Mesenchymal stem cell (in vitro differentiated cells and primary cell): ENCODE measurements at regions not wholly inside any gene's neighbourhood (a gene's known extent, or its start where the extent isn't known, plus 50 kb on each side); places are given as distances from the start of the nearest gene placed in this dataset.

Source experiments
- DNase-seq: peaks from one replicate; pipeline ENCODE4 v3.0.0-alpha.2; 2013
- H2AFZ ChIP-seq: one replicate; pipeline ENCODE4 v1.6.1; 2013; ENCODE audit warnings: low read depth, mild to moderate bottlenecking, control low read depth, inconsistent platforms, low read length, moderate library complexity
- H2AK5ac ChIP-seq: 2 replicates; pipeline ENCODE4 v1.6.1; 2013; ENCODE audit warnings: low read length, moderate library complexity, mild to moderate bottlenecking, inconsistent platforms; ENCODE audit not compliant: severe bottlenecking
- H2BK120ac ChIP-seq: one replicate; pipeline ENCODE4 v1.6.1; 2013; ENCODE audit warnings: low read depth, mild to moderate bottlenecking, inconsistent platforms, low read length, moderate library complexity
- H2BK12ac ChIP-seq, 2 experiments: one replicate each; pipeline ENCODE4 v1.6.1; 2013; ENCODE audit warnings: inconsistent platforms in 2 of 2, low read length in 2 of 2, mild to moderate bottlenecking in 2 of 2, moderate library complexity in 2 of 2, control low read depth in 1 of 2
- H2BK15ac ChIP-seq: one replicate; pipeline ENCODE4 v1.6.1; 2013; ENCODE audit warnings: mild to moderate bottlenecking, low read depth, inconsistent platforms; ENCODE audit not compliant: poor library complexity, severe bottlenecking
- H2BK5ac ChIP-seq: 2 replicates; pipeline ENCODE4 v1.6.1; 2013; ENCODE audit warnings: low read depth, mild to moderate bottlenecking, low read length, control low read depth, inconsistent platforms; ENCODE audit not compliant: poor library complexity, severe bottlenecking
- H3K14ac ChIP-seq, 2 experiments: one replicate each; pipeline ENCODE4 v1.6.1; 2013; ENCODE audit warnings: inconsistent platforms in 2 of 2, low read length in 2 of 2, control low read depth in 1 of 2, mild to moderate bottlenecking in 1 of 2, moderate library complexity in 1 of 2
- H3K18ac ChIP-seq, 2 experiments: one replicate each; pipeline ENCODE4 v1.6.1; 2013; ENCODE audit warnings: inconsistent platforms in 2 of 2, low read length in 2 of 2, control low read depth in 1 of 2, low read depth in 1 of 2, mild to moderate bottlenecking in 1 of 2
- H3K23ac ChIP-seq, 2 experiments: one replicate each; pipeline ENCODE4 v1.6.1; 2013; ENCODE audit warnings: inconsistent platforms in 2 of 2, low read length in 2 of 2, mild to moderate bottlenecking in 2 of 2, moderate library complexity in 2 of 2, control low read depth in 1 of 2
- H3K27ac ChIP-seq: 2 replicates; pipeline ENCODE4 v1.5.1; 2013; ENCODE audit warnings: mild to moderate bottlenecking, moderate library complexity, low read length, control low read depth, inconsistent platforms; ENCODE audit not compliant: poor library complexity, severe bottlenecking
- H3K27me3 ChIP-seq, 2 experiments: 2 replicates each; pipeline versions ENCODE4 v1.6.1 to v1.7.0; 2013; ENCODE audit warnings: low read length in 2 of 2, mild to moderate bottlenecking in 2 of 2, moderate library complexity in 2 of 2, control low read depth in 1 of 2, inconsistent platforms in 1 of 2; ENCODE audit not compliant: control insufficient read depth in 1 of 2, insufficient read depth in 1 of 2
- H3K36me3 ChIP-seq, 2 experiments: 2 replicates each; pipeline versions ENCODE4 v1.6.1 to v1.7.0; 2013; ENCODE audit warnings: low read length in 2 of 2, control low read depth in 1 of 2, inconsistent platforms in 1 of 2, low read depth in 1 of 2, mild to moderate bottlenecking in 1 of 2; ENCODE audit not compliant: insufficient read depth in 2 of 2, control insufficient read depth in 1 of 2
- H3K4ac ChIP-seq, 2 experiments: one replicate each; pipeline ENCODE4 v1.6.1; 2013; ENCODE audit warnings: inconsistent platforms in 2 of 2, low read length in 2 of 2, mild to moderate bottlenecking in 2 of 2, moderate library complexity in 2 of 2, control low read depth in 1 of 2, low read depth in 1 of 2
- H3K4me1 ChIP-seq: 2 replicates; pipeline ENCODE4 v1.6.1; 2013; ENCODE audit warnings: low read depth, low read length, control low read depth; ENCODE audit not compliant: control insufficient read depth, insufficient read depth
- H3K4me2 ChIP-seq: 2 replicates; pipeline ENCODE4 v1.6.1; 2013; ENCODE audit warnings: low read length, mild to moderate bottlenecking, inconsistent platforms; ENCODE audit not compliant: poor library complexity, severe bottlenecking
- H3K4me3 ChIP-seq, 2 experiments: 2 replicates each; pipeline versions ENCODE4 v1.5.1 to v1.7.0; 2013; ENCODE audit warnings: low read length in 2 of 2, mild to moderate bottlenecking in 2 of 2, control low read depth in 1 of 2, low read depth in 1 of 2; ENCODE audit not compliant: insufficient read depth in 1 of 2
- H3K79me1 ChIP-seq: replicated peaks from 2 replicates; pipeline ENCODE4 v1.6.1; 2013; ENCODE audit warnings: mild to moderate bottlenecking, control low read depth, low read length, inconsistent platforms; ENCODE audit not compliant: poor library complexity, severe bottlenecking
- H3K9ac ChIP-seq: 2 replicates; pipeline ENCODE4 v1.7.0; 2013; ENCODE audit warnings: mild to moderate bottlenecking, low read length, moderate library complexity
- H3K9me3 ChIP-seq: 2 replicates; pipeline ENCODE4 v1.7.0; 2013; ENCODE audit warnings: mild to moderate bottlenecking, low read length; ENCODE audit not compliant: control insufficient read depth
- H4K8ac ChIP-seq: one replicate; pipeline ENCODE4 v1.6.1; 2013; ENCODE audit warnings: inconsistent platforms, mild to moderate bottlenecking, low read length, moderate library complexity
- H4K91ac ChIP-seq: one replicate; pipeline ENCODE4 v1.6.1; 2013; ENCODE audit warnings: mild to moderate bottlenecking, low read length, inconsistent platforms
- WGBS: methylation state at CpG from one replicate; pipeline ENCODE4 v1.1.7; 2013; ENCODE audit warnings: mixed read lengths; 5-methylcytosine and 5-hydroxymethylcytosine counted together

GRCh38 chr4:137701401-137701800, 169.1 kb upstream of the PCDH18 start:
- peak overlapping the region; percentile 65 to 92 for H2BK12ac ChIP-seq
- no CpG with 5 or more reads among the region's 1 CpG for WGBS
- no peaks in the 10 kb centered on the region for H3K79me1 ChIP-seq
- H2BK5ac ChIP-seq = no peak overlapping the region
- H4K8ac ChIP-seq = peak overlapping the region; percentile 82
- no peak overlapping the region for H2BK15ac ChIP-seq
- peak overlapping the region; percentile 9 for H2BK120ac ChIP-seq
- no peak overlapping the region for H3K18ac ChIP-seq
- no peak overlapping the region for H3K23ac ChIP-seq
- no peak overlapping the region for H2AFZ ChIP-seq
- no peak for DNase-seq
- no peak overlapping the region for H2AK5ac ChIP-seq
- no peak overlapping the region for H3K9ac ChIP-seq
- peaks cover 3% of the 10 kb centered on the region for H3K4me1 ChIP-seq
- no peak overlapping the region for H3K4me2 ChIP-seq
- H3K14ac ChIP-seq = no peak overlapping the region
- no peak overlapping the region for H4K91ac ChIP-seq
- H3K27me3 ChIP-seq = no peaks in the 10 kb centered on the region
- no peak overlapping the region for H3K27ac ChIP-seq
- H3K9me3 ChIP-seq = no peaks in the 10 kb centered on the region
- no peaks in the 10 kb centered on the region for H3K36me3 ChIP-seq
- peak overlapping the region in 1 of 2 experiments; percentile 68 for H3K4ac ChIP-seq
- no peak overlapping the region for H3K4me3 ChIP-seq

- no peak overlapping the region for H3K4me2 ChIP-seq
- peaks cover 3% of the 10 kb centered on the region for H3K4me1 ChIP-seq
- no peaks in the 10 kb centered on the region for H3K79me1 ChIP-seq
- H3K18ac ChIP-seq = peak overlapping the region; percentile 6 to 84
- no peak overlapping the region for H3K23ac ChIP-seq
- peak overlapping the region; percentile 9 for H2BK120ac ChIP-seq
- peak overlapping the region in 1 of 2 experiments; percentile 28 for H3K14ac ChIP-seq
- peak overlapping the region; percentile 21 to 85 for H3K4ac ChIP-seq
- DNase-seq = no peak
- H3K27me3 ChIP-seq = no peaks in the 10 kb centered on the region
- no peak overlapping the region for H2BK5ac ChIP-seq
- H3K4me3 ChIP-seq = no peak overlapping the region
- H2BK15ac ChIP-seq = no peak overlapping the region
- H3K27ac ChIP-seq = no peak overlapping the region
- peak overlapping the region; percentile 20 for H4K91ac ChIP-seq
- H2AK5ac ChIP-seq = no peak overlapping the region
- no peaks in the 10 kb centered on the region for H3K36me3 ChIP-seq
- no peaks in the 10 kb centered on the region for H3K9me3 ChIP-seq
- H2AFZ ChIP-seq = no peak overlapping the region
- 84% methylated on average over 4 of the region's 4 CpGs for WGBS
- peak overlapping the region; percentile 47 for H4K8ac ChIP-seq
- H2BK12ac ChIP-seq = peak overlapping the region; percentile 77 to 97
- no peak overlapping the region for H3K9ac ChIP-seq
Measured at GRCh38 chr4:137700751-137701150, 168.5 kb upstream of the PCDH18 start.

- Histone ChIP-seq H4K91ac (no peak overlapping the region), H3K27ac (no peak overlapping the region), H2BK12ac (peak overlapping the region in 1 of 2 experiments; percentile 54), H3K9me3 (no peaks in the 10 kb centered on the region), H3K27me3 (no peaks in the 10 kb centered on the region), H2AK5ac (no peak overlapping the region), H3K9ac (no peak overlapping the region), H3K36me3 (no peaks in the 10 kb centered on the region), H3K23ac (no peak overlapping the region), H3K4ac (no peak overlapping the region), H3K18ac (peak overlapping the region in 1 of 2 experiments; percentile 33), H3K4me3 (no peak overlapping the region), H3K4me1 (peaks cover 3% of the 10 kb centered on the region), H2AFZ (no peak overlapping the region), H2BK5ac (no peak overlapping the region), H3K4me2 (no peak overlapping the region), H3K79me1 (no peaks in the 10 kb centered on the region), H2BK120ac (no peak overlapping the region), H4K8ac (no peak overlapping the region), H2BK15ac (no peak overlapping the region), H3K14ac (no peak overlapping the region)
- DNase-seq = no peak
- WGBS = no CpG with 5 or more reads among the region's 1 CpG
Measured at GRCh38 chr4:137700072-137700471, 167.8 kb upstream of the PCDH18 start.

GRCh38 chr4:137694138-137694537, 161.8 kb upstream of the PCDH18 start:
- Histone ChIP-seq H2BK120ac (no peak overlapping the region), H2BK12ac (no peak overlapping the region), H3K9me3 (no peaks in the 10 kb centered on the region), H4K8ac (no peak overlapping the region), H3K27me3 (no peaks in the 10 kb centered on the region), H3K27ac (no peak overlapping the region), H4K91ac (no peak overlapping the region), H3K4me2 (no peak overlapping the region), H3K4ac (no peak overlapping the region), H2BK5ac (no peak overlapping the region), H3K18ac (no peak overlapping the region), H3K79me1 (no peaks in the 10 kb centered on the region), H2AK5ac (no peak overlapping the region), H3K4me1 (no peaks in the 10 kb centered on the region), H3K14ac (no peak overlapping the region), H3K9ac (no peak overlapping the region), H3K36me3 (no peaks in the 10 kb centered on the region), H3K23ac (no peak overlapping the region), H2BK15ac (no peak overlapping the region), H2AFZ (no peak overlapping the region), H3K4me3 (no peak overlapping the region)
- 100% methylated on average over 1 of the region's 1 CpG for WGBS
- DNase-seq = no peak
